GM12891 (cell line): ENCODE measurements at regions not wholly inside any gene's neighbourhood (a gene's known extent, or its start where the extent isn't known, plus 50 kb on each side); places are given as distances from the start of the nearest gene placed in this dataset.
"Not testable (repeated sequence)": the region's sequence is repeated elsewhere in the genome, so short reads cannot be mapped to it uniquely, and the experiment has no call there.

Experiments
- DNase-seq: peaks from one replicate; pipeline ENCODE4 v3.0.0; 2011; ENCODE audit warnings: low spot score; ENCODE audit not compliant: insufficient read length
- FAIRE-seq: peaks from 2 replicates; lab custom pipeline; 2011; peaks lifted over from hg19 to GRCh38; lab: Jason Lieb, UNC
- PAX5 ChIP-seq: IDR thresholded peaks from 2 replicates; pipeline ENCODE4 v1.6.1; 2011; ENCODE audit warnings: low read length, moderate library complexity, mild to moderate bottlenecking; ENCODE audit not compliant: insufficient read depth, severe bottlenecking
- POLR2A ChIP-seq: IDR thresholded peaks from 2 replicates; pipeline ENCODE4 v1.6.1; 2011; ENCODE audit warnings: low read depth, low read length, control low read depth
- POLR2AphosphoS5 ChIP-seq: IDR thresholded peaks from 2 replicates; pipeline ENCODE4 v1.6.1; 2011; ENCODE audit warnings: low read depth, low read length, control low read depth
- POU2F2 ChIP-seq: IDR thresholded peaks from 2 replicates; pipeline ENCODE4 v1.6.1; 2011; ENCODE audit warnings: low read depth, mild to moderate bottlenecking, control low read depth, low read length, moderate library complexity
- SPI1 ChIP-seq: IDR thresholded peaks from 2 replicates; pipeline ENCODE4 v1.6.1; 2011; ENCODE audit warnings: low read depth, low read length, control low read depth
- TAF1 ChIP-seq: IDR thresholded peaks from 2 replicates; pipeline ENCODE4 v1.6.1; 2011; ENCODE audit warnings: low read depth, low read length, control low read depth

GRCh38 chr4:160701671-160702070, 1462.1 kb downstream of the FSTL5 start:
- no peak for FAIRE-seq
- no peak for TF ChIP-seq POLR2AphosphoS5
- TF ChIP-seq TAF1 = no peak
- TF ChIP-seq POLR2A = no peak
- no peak for TF ChIP-seq POU2F2
- TF ChIP-seq PAX5 = no peak
- TF ChIP-seq SPI1 = no peak
- DNase-seq = no peak

DNA sequence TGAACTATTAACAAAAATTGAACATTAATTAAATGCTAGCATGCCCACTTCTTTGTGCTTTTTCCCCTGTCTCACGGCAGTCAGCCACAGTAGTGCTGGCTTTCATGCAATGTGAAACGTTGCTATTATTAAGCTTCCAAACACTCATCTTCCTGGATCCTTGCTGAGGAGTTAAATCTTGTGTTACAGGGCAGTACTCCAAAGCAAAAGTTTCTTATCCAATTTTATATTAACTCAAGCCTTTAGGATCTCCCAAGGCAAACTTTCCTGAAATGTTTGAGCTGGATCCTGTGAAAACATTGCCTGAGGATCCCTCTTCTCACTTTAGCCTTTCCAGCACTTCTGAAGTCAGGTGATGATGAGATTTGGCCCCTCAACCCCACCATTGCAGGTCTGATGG, 1454.8 kb downstream of the FSTL5 start:
- DNase-seq = no peak
- no peak for FAIRE-seq
- no peak for TF ChIP-seq TAF1
- no peak for TF ChIP-seq SPI1
- no peak for TF ChIP-seq POLR2A
- TF ChIP-seq POU2F2 = no peak
- no peak for TF ChIP-seq PAX5
- no peak for TF ChIP-seq POLR2AphosphoS5

DNA sequence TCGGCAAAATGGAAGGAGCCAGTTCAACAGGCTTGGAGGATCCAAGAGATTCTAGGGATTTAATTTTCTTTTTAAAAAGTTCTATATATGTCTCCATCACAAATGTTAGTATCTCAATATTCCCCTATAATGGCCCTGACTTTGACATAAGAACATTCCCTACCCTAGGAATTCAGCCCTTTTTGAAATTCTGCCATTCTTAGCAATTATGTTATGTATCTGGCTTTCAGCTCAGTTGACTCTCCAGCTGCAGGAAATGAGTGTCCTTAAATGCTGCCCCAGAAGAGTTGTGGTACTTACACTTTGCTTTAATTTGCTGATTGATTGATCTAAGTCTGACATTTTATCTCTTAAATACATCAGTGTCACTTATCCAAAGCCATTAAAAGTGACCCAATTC, 1454.3 kb downstream of the FSTL5 start:
- no peak for FAIRE-seq

GRCh38 chr4:160716551-160716950, 1447.2 kb downstream of the FSTL5 start:
- FAIRE-seq (no peak), DNase-seq (no peak)
- TF ChIP-seq TAF1 = no peak
- TF ChIP-seq POU2F2 = no peak
- TF ChIP-seq PAX5 = no peak
- no peak for TF ChIP-seq SPI1
- no peak for TF ChIP-seq POLR2A
- TF ChIP-seq POLR2AphosphoS5 = no peak

More for the DNA sequence above, 1454.3 kb downstream of the FSTL5 start:
- DNase-seq = no peak
- TF ChIP-seq POLR2AphosphoS5 (no peak), POLR2A (no peak), SPI1 (no peak), TAF1 (no peak), PAX5 (no peak), POU2F2 (no peak)

DNA sequence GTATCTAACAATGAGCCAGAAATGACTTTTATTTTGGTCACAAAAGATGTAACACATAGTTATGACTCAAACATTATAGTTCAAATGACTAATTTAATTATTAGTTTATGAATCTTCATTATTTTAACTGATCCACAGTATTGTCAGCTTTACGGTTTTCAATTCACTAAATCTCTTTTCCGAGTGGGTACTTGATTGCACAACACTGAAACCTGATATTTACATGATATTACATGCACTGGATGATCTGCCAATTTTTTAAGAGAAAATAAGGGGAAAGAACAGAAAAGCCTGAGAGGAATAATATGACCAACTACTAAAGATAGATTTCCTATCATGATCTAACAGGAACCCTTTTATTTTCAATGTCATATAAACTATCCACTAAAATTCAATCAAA, 1446.0 kb downstream of the FSTL5 start:
- FAIRE-seq (no peak), DNase-seq (no peak)
- TF ChIP-seq POLR2AphosphoS5 (no peak), TAF1 (no peak), POLR2A (no peak)

DNA sequence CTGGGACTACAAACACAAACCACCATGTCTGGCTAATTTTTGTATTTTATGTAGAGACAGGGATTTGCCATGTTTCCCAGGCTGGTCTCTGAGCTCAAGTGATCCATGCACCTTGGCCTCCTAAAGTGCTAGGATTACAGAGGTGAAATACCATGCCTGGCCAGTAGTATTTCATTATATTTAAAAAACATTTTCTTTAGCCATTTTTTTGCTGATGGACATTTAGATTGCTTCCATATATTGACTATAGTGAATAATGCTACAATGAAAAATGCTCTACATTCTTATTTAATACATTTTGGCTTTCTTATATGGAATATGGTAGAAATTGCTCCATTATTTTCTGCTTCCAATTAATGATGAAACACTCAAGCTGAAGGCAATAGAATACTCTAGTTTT, 1439.7 kb downstream of the FSTL5 start:
- DNase-seq (no peak), FAIRE-seq (no peak)
- TF ChIP-seq PAX5 (no peak), POLR2AphosphoS5 (no peak), POU2F2 (no peak), TAF1 (no peak), POLR2A (no peak), SPI1 (no peak)

GRCh38 chr4:160745126-160745525, 1418.7 kb downstream of the FSTL5 start:
- FAIRE-seq = no peak
- no peak for DNase-seq
- TF ChIP-seq SPI1 = no peak
- TF ChIP-seq POU2F2 = no peak
- TF ChIP-seq PAX5 = no peak
- no peak for TF ChIP-seq POLR2AphosphoS5
- no peak for TF ChIP-seq TAF1
- TF ChIP-seq POLR2A = no peak

- not testable (repeated sequence) for DNase-seq, FAIRE-seq
These were observed 1417.2 kb downstream of the FSTL5 start for GRCh38 chr4:160746585-160746984.

DNA sequence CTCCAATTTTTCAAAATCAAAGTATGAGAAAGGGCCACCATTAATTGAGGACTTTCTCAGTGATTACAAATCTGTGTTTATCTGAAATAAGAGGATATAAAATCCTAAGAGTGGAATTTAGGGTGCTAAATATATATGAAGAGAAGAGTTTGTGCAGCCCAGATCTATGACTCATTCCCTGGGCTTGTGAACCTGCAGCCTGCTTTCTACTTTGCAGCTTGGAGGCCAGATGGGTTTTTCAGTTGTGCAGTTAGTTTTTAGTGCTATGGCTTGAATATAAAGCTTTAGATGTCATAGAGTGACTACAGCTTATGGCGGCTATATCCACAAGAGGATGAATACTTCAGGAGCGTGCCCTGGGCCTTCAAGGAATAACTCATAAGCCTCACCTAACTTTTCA, 1391.1 kb downstream of the FSTL5 start:
- no peak for DNase-seq
- TF ChIP-seq POLR2A (no peak), POLR2AphosphoS5 (no peak), TAF1 (no peak), SPI1 (no peak)
- FAIRE-seq = no peak

DNA sequence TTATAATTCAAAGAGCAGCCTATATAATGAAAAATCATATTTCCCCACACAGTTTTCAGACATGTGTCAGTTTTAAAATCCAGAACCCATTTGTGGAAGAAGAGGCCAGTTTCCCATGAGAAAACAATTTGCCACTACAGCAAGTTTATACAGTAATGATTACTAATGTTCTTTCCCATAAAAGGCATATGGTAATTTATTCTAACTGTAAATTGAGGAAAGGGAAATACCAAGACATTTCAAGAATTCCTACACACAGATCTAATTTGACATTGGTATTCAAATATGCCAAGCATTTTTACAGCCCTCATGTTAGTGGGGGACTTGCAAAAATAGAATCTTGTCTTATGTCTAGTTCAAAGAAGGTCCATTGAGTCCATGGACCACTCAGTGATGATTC, 1368.6 kb downstream of the FSTL5 start:
- no peak for DNase-seq
- no peak for TF ChIP-seq POU2F2
- no peak for TF ChIP-seq POLR2AphosphoS5
- no peak for TF ChIP-seq SPI1
- TF ChIP-seq POLR2A = no peak
- no peak for TF ChIP-seq PAX5
- no peak for TF ChIP-seq TAF1
- FAIRE-seq = no peak
